GM19240 (cell line): ENCODE measurements at regions not wholly inside any gene's neighbourhood (a gene's known extent, or its start where the extent isn't known, plus 50 kb on each side); places are given as distances from the start of the nearest gene placed in this dataset.
"Not testable (repeated sequence)": the region's sequence is repeated elsewhere in the genome, so short reads cannot be mapped to it uniquely, and the experiment has no call there.

Experiments
- DNase-seq: peaks from one replicate; pipeline ENCODE4 v3.0.0; 2011; ENCODE audit warnings: low spot score; ENCODE audit not compliant: insufficient read length

DNA sequence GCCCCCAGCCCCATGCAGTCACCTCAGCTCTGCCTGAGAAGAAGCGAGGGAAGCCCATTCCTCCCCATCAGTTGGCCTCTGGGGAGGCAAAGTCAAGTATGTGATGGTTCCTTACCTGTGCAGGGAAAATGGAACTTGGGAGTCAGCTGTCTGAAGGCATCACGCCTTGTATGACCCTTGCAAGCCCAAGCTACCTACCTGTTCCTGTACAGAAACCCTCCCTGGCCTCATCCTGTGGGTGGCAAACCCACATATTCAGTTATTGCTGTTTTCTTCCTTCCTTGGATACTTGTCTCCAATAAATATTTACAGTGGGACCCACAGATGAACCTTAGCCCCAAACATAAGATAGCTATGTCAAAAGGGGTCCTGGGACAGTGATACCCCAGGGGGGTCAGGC, 92.2 kb upstream of the MLN start:
- no peak for DNase-seq

DNA sequence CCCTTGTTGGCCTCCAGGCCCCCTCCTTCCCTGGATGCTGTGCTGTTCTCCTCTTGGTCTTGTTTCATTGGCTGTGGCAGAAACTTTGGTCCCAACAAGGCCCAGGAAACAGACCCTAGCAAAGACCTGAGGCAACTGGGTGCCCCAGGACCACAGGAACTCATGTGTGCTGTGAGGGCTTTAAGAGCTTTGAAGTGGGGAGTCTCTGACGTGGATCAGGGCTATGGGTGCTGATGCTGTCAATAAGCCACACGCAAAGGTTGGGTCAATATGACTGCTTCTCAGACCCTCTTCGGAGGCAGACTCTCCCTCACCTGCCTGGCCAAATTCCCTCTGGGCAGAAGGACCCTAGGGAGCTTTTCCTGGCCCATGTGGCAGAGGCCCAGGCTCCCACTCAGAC, 91.5 kb upstream of the MLN start:
- no peak for DNase-seq

DNA sequence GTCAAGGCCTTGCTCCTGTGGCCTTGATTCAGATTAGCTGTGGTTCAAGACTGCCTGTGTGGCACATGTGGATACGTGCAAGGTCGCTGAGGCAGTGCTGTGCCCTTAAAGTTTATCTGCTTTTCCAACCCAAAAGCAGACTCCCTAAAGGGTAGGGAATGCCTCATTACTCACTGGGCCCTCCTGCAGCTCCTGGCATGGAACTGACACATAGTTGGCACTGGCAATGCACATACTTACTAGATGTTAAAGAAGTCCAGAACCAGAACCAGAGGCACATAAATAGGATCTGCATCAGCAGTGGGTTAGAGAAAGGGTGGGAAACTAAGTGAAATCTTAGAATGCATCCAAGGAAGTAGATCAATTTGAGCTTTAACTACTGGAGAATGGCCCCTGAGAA, 90.6 kb upstream of the MLN start:
- DNase-seq, result no peak

DNA sequence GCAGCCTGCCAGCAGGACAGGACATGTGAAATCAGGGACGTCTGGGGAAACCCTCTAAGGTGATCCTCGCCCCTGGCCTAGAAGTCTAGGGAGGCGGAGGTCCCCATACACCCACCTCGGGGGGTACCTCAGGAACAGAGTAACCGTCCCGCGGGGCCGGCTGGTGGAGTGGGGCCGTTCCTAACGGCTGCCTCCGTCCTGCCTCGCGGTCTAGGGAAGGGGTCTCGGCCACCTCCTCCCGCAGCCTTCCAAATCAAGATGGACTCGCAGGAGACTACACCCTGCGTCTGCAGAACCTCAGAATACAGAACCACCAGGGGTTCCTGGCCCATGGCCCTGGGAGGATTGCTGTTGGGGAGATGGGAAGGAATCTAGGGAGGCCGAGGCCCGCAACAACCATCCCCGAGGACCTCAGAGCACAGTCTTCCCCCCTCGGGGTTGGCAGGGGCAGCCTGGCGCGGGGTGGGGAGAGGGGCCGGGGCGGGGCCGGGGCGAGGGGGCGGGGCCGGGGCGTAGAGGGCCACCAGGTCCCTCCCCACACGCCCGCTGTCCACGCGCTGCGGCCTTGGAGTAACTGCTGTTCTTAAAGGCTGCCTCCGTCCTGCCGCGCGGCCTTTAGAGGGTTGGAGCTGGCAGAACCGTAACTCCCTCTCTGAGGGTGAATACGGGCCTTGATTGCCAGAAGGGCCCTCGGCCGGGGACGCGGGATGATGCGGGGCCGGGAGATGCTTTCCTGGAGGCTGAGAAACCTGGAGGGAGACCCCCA, 89.0 kb upstream of the MLN start:
- no peak for DNase-seq

DNA sequence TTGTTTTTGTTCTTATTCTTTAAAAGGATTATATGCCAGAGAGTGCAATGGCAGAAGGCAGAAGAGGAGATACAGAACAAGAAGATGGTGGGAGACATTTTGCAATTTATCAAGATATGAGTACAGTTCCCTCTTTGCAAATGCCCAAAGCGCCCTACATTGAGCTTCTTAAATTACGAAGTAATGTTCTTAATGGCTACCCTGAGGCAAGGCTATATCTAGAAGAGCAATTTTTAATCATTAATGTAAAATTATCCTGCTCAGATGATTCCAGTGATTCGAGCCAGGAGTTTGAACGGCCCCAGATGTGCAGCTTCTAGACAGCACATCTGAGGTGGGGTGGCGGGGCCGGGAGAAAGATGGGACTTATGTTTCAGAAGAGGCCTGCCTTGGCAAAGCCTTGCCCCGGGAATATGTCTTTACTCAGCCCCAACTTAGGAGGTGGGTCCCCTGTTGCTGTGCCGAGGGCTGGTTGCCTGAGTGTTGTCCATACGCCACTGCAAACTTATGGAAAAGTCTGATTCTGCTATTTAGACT, 84.9 kb upstream of the MLN start:
- DNase-seq, result no peak

DNA sequence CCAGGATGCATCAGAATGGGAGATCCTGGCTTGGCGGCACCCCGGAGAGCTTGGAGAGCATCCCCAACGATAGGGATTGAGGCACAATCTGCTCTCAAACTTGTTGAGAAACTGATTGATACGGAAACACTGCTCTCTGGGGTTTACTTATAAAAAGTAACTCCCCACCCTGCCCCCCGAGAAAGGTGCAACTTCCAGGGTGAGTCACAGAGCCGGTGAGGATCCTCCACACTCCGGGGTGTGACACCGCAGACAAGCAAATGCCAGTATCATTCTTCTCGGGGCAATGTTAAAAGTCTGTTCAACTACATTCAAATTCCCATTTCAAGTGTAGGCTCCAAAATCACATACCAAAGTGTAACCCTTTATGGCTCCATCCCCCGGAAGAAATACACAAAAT, 84.4 kb upstream of the MLN start:
- no peak for DNase-seq

DNA sequence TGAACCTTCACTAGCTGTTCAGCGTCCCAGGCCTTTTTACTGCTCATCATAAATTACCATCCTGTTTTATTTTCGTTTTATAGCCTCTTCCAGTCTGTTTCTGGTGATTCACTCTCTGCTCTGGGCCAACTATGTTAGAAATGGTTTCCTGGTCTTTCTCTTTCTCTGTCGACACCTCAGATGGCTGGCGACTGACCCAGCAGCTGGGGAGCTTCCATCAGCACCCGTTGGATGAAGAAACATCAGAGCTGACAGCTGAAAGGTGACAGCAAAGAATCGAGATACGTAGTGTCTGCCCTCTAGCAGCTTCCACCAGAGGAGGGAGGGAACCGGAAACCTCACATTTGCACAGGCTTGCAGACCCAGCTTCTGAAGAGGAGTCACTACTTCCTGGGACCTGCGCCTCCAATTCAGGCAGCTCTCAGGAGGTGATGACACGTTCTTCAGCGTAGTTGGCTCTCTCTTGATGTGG, 82.9 kb upstream of the MLN start:
- DNase-seq, result no peak

DNA sequence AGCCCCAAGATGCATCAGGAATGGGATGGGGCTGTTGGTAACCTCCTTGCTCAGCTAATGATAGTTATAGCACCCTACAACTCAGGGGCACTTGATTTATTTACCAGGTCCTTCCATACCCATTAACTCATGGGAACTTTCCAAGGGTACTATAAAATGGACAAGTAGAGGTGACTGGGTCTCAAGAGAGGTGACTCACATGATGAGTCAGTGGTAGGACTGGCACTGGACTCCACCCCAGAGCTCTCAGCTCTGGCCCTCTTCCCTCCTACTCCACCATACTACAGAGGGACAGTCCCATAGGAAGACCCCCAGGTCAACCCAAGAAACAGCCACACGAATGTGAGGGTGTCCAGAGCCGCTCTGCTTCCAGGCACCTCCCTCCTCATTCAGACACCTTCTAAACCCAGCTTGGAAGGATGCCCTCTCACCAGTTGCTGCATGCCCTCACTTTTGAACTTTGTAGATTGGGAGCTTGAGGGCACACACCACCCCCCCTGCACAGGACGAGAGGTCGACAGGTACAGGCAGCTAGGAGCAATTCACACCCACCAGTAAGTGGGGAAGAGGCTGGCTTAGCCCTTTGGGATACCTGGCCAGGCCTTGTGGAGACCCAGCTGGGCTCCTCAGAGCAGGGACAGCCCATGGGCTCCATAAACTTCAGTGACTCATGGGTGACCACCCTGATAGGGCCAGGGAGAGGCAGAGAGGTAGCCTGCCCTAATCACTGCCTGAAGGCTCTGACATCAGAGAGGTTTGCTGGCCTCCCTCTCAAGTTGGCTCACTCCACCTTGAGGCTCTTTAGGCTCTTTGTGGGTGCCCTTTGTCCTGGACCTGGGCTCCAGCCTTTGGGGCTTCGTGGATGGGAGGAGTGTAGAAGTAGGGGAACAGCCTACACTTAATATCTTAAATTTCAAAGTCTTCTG, 81.6 kb upstream of the MLN start:
- no peak for DNase-seq

DNA sequence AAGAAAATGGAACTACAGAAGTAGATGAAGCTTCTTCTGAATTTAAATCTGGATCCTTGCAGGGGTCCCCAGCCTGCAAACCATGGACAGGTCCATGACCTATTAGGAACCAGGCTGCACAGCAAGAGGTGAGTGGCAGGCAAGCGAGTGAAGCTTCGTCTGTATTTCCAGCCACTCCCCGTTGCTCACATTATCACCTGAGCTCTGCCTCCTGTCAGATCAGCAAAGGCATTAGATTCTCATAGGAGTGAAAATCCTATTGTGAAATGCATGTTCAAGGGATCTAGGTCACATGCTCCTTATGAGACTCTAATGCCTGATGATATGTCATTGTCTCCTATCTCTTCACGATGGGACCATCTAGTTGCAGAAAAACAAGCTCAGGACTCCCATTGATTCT, 79.8 kb upstream of the MLN start:
- not testable (repeated sequence) for DNase-seq

DNA sequence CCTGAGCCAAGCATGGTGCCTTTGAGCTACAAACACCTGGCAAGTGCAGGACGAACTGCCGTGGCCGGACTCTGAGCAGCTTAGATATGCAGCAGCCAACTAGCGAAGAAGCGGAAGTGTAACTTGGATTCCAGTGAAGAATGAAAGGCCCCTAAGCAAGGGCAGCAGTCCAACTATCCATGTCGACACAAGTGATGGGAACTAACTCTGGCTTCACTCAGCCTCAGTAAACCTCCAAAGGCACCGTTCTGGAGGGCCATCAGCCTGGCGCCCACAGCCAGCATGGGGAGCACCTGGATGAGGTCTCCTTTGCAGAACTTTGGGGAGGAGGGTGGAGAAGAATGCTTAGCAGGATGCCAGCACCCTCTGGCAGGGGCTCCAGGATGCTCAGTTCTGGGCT, 78.4 kb upstream of the MLN start:
- DNase-seq, result no peak

DNA sequence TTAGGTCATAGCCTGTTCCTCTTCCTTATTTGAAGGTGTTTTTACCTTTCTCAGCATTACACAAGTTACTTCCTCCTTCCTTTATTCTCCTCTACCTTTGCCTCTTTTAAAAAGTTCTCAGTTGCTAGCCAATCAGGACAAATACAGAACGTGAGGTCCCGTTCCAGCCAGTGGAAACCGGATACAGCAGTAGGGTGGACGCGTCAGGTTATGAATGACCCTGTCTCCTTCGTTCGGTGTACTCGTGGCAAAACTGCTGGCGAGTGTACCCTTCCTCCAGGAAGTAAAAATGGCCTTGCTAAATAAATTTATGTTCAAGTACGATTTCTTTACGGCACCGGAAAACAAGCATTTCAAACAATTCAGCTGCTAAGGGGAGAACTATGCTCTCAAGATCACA, 77.0 kb upstream of the MLN start:
- no peak for DNase-seq

DNA sequence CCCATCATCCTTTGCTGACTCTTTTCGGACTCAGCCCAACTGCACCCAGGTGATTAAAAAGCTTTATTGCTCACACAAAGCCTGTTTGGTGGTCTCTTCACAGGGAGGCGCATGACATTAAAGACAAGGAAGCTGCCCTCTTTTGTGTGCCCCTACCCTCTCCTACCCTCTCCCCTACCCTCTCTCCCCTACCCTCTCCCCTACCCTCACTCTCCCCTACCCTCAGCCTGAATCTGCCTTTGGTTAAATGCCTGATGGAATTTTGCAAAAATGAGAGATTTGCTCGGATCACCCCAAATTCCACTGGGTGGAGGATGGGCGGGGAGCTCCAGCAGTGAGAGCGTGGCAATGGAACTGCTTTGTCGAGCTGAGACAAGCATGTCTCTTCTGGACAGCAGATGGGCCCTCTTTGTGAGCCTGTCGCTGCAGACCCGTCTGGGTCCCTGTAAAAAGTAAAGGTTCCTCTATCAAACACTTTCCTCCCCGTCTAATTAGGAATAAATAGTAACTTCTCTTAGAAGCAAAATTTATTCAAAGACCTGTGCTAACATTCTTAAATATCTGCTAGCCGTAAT, 76.4 kb upstream of the MLN start:
- no peak for DNase-seq

DNA sequence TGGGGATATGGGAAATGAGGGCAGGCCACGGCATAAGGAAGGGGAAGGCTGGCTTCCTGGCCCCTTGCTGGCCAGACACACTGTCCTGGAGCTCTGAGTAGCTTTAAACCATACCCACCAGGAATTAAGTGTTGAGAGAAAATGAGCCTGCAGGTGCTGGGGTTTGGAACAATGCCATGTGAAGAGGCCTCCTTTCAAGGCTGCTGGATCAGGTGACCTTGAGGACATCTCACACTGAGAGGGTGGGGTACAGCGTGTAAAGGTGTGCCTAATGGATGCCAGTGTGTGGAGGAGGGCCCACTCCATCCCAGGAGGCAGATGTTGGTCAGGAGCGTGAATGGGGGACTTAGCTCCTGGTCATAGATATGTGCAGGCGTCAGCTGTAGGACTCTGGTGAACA, 74.8 kb upstream of the MLN start:
- no peak for DNase-seq

DNA sequence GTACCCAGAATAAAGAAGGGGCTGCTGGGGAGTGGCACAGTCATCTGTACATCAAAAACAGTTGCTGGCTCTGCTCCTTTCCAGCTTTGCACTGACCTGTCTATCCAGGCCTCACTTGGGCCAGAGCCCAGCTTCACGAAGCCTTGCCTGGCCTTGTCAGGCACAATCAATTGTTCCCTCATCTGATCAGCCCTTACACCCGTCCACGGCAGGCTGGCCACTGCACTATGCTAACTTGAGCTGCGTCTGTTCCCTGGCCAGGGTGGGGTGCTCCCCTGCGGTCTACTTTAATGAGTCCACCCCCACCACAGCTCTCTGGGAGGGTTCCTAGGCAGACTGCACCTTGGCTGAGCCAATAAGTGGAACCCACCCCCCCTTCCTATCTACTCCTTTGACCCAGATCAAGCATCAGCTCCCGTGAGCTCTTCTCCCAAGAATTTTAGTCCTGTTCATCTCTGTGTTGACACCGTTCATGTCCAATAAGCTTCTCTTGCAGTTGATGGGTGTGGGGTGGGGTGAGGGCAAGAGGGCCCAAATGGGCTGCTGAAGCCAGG, 74.3 kb upstream of the MLN start:
- no peak for DNase-seq

DNA sequence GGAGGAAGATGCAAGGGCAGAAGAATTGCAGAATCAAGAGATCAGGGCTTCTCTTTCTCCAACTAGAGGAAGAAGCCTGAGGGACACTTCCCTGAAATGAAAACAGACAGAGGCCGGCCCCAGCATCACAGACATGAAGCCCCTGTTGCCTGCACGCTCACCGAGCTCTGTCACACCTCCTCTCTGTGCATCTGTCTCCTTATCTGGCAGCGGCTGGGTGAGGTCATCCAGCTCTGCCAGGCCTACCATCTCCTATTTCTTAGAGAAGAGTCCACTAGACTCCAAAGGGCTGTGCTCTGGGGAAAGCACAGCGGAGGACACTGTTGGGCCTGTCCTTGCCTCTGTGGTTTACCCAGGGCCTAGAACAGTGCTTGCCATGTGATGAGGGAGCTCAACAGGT, 71.9 kb upstream of the MLN start:
- DNase-seq, result no peak

DNA sequence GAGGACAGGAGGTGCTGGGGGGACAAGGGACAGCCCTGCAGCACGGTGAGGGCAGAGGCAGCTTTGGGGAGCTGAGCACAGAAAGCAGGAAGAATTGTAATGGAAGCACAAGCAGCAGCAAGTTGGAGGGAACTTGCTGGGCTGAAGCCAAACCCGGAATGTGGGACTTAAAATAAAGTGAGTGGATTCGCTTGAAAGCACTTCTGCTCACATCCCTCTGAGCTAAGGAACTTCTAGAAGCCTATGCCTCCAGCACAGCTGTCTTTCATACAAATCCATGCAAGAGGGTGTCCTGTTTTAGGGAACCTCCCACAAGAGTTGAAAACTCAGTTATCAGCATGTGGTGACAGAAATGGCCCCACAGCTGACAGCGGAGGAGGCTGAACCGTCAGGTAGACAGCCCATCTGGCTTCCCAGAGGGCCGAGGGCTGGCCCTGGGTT, 71.4 kb upstream of the MLN start:
- no peak for DNase-seq

DNA sequence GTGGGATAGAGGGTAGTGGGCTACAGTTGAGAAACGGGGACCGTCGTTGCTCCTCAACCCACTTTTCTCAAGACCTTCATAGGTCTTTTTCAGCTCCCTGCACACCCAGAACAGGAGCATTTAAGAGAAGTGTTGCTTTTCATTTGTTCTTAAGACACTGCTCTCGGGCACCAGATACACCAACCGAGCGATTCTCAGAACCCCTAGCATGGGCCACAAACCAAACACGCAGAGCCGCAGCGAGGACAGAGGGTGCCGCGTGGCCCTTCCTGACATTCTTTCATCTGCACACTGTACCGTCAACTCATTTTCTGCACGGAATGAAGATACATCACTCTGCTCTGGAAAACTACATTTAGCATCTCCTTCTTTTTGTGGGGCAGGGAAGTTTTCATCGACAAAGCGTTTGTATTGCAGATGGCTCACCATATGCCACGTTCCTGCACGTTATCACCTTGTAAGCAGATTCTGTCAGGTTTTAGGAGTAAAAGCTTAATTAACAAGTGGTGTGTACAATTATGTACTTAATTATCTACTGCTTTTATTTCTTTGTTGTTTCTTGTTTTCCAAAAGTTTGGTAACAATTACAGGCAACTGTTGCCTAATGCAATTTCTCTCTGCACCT, 70.4 kb upstream of the MLN start:
- no peak for DNase-seq

DNA sequence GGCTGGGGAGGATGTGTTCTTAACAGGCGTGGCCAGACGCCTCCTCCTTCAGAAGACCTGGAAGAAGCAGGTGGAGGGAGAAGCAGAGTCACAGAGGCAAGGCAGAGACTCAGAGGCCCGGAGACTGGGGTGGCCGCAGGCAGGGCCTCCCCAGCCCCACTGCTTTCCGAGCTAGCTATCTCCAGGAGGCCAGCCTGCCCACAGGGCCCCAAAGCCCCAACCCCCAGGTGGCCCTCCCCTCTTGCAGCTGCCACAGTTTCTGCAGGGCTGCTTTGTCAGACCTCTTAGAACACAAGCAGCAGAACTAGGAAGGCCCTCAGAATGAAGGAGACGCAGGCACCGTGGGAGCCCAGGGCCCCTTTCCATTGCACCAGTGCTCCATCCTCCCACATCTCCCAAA, 69.0 kb upstream of the MLN start:
- no peak for DNase-seq

DNA sequence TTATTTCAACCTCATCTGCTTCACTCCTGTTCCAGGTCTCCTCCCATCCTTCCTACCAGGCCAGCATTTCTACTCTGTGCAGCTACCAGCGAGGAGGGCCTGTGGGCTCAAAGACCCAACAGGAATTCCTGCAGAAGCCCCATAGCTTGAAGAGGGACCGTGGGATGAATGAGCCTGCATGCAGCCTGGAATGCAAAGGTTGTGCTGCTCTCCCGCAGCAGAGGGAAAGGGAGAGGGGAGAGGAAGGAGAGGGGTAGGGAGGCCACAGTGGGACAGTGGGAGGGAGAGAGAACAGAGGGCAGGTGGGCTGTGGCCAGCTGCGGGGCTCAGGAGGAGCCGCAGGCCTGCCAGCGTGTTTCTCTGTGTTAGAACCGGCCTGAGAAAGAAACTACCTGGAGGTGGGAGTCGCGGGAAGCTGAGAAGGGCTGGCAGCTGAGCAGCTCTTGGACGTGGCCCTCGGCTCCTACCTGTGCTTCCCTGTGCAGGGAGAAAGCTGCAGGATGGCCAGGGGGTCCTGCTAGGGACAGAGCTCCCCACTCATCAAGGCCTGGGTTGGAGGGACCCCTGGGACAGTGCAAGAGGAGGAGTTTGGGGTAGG, 66.1 kb upstream of the MLN start:
- DNase-seq, result no peak

DNA sequence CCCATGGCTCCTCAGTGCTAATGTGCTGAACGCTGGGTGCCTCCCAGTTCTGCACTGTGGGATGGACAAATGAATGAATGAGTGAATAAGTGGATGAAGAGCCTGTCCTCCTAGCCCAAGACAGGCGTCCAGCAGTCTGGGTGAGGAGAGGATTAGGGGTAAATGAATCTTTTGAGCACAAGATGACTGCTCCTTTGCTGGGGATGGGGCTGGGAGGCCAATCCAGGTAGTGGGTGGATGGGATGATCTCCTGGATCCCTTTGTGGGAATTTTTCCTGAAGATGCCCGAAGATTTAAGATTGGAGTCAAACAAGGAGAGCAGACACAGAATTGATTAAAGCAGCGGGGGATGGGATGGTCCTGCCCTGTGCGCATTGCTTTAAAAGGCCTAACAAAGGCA, 65.3 kb upstream of the MLN start:
- no peak for DNase-seq

DNA sequence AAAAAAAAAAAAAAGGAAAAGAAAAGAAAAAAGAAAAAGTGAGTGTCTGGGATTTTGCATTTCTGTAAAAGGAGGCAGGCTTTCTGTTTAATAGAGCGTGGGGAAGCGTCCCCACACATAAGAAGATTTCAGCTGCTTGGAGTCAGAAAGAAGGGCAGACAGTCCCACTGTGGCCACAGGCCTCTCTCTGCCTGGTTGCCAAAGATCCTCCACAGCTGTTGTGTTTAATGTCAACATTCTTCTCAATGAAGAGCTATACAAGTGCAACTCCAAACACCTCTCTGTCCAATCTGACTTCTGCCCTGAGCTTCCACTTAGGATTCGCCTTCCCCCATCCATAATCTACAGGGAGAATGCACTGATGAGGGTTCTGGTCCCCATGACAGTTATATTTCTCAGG, 64.3 kb upstream of the MLN start:
- DNase-seq, result no peak
